Endothelial cell of umbilical vein (primary cell): ENCODE measurements at regions not wholly inside any gene's neighbourhood (a gene's known extent, or its start where the extent isn't known, plus 50 kb on each side); places are given as distances from the start of the nearest gene placed in this dataset.

Source experiments
- CTCF ChIP-seq, 2 donors: IDR thresholded peaks; 1 replicate in 1 of 2; 2 replicates in 1 of 2; pipeline ENCODE4 v1.5.1; 2011; ENCODE audit warnings: low read length in 2 of 2, mild to moderate bottlenecking in 2 of 2, moderate library complexity in 2 of 2, control low read depth in 1 of 2, inconsistent platforms in 1 of 2, low read depth in 1 of 2; ENCODE audit not compliant: insufficient read depth in 1 of 2; ENCODE audit errors: extremely low read depth in 1 of 2
- EZH2 ChIP-seq: IDR thresholded peaks from 2 replicates; pipeline ENCODE4 v1.6.1; 2012; ENCODE audit warnings: borderline replicate concordance, low read depth, mild to moderate bottlenecking, moderate library complexity, low read length, inconsistent platforms; ENCODE audit not compliant: severe bottlenecking
- FOS ChIP-seq: IDR thresholded peaks from 2 replicates; pipeline ENCODE4 v1.6.1; 2011; ENCODE audit warnings: mild to moderate bottlenecking, low read length, moderate library complexity, borderline replicate concordance; ENCODE audit not compliant: insufficient read depth
- GATA2 ChIP-seq: IDR thresholded peaks from 2 replicates; pipeline ENCODE4 v1.7.0; 2011; ENCODE audit warnings: low read depth, mild to moderate bottlenecking, moderate library complexity, mixed read lengths, low read length; ENCODE audit not compliant: insufficient read length, insufficient read depth
- MYC ChIP-seq: IDR thresholded peaks from one replicate; pipeline ENCODE4 v1.6.1; 2011; ENCODE audit warnings: mild to moderate bottlenecking, low read depth, low read length
- POLR2A ChIP-seq: IDR thresholded peaks from 2 replicates; pipeline ENCODE4 v1.6.1; 2012; ENCODE audit warnings: low read depth, mild to moderate bottlenecking, control low read depth, low read length
- POLR2AphosphoS5 ChIP-seq: IDR thresholded peaks from 2 replicates; pipeline ENCODE4 v1.6.1; 2012; ENCODE audit warnings: low read depth, mild to moderate bottlenecking, control low read depth, low read length, moderate library complexity; ENCODE audit not compliant: insufficient read depth

- TF ChIP-seq POLR2A (no peak), CTCF (IDR thresholded peaks at IDR 0.05; ENCODE audit: extremely low read depth in 1 of 2, insufficient read depth in 1 of 2, low read depth in 1 of 2, low read length in 2 of 2) (no peak), MYC (no peak), FOS (no peak), EZH2 (no peak), POLR2AphosphoS5 (no peak), GATA2 (no peak)
Observed at GRCh38 chr4:147088146-147088545, 142.5 kb upstream of the TTC29 start.
